ES-I3 (cell line): ENCODE measurements at regions not wholly inside any gene's neighbourhood (a gene's known extent, or its start where the extent isn't known, plus 50 kb on each side); places are given as distances from the start of the nearest gene placed in this dataset.
"Not testable (repeated sequence)": the region's sequence is repeated elsewhere in the genome, so short reads cannot be mapped to it uniquely, and the experiment has no call there.

Experiments used
- H3K36me3 ChIP-seq: 2 replicates; pipeline ENCODE4 v1.6.1; 2013; ENCODE audit warnings: mild to moderate bottlenecking, low read length, control low read depth, moderate library complexity; ENCODE audit not compliant: insufficient read depth
- H3K4me1 ChIP-seq: 2 replicates; pipeline ENCODE4 v1.6.1; 2013; ENCODE audit warnings: mild to moderate bottlenecking, control low read depth, low read length; ENCODE audit not compliant: insufficient read depth
- H3K9ac ChIP-seq: 2 replicates; pipeline ENCODE4 v1.6.1; 2013; ENCODE audit warnings: low read depth, mild to moderate bottlenecking, low read length, moderate library complexity
- H3K9me3 ChIP-seq: 2 replicates; pipeline ENCODE4 v1.6.1; 2013; ENCODE audit warnings: mild to moderate bottlenecking, low read length, moderate library complexity; ENCODE audit not compliant: control insufficient read depth, insufficient read depth

GRCh38 chr6:137292326-137292725 is 73.1 kb upstream of the IFNGR1 start:
- not testable (repeated sequence) for H3K9ac ChIP-seq, H3K36me3 ChIP-seq, H3K9me3 ChIP-seq, H3K4me1 ChIP-seq

GRCh38 chr6:137291441-137291840 is 72.3 kb upstream of the IFNGR1 start:
- Histone ChIP-seq H3K36me3 (no peaks in the 10 kb centered on the region), H3K9ac (no peak overlapping the region), H3K9me3 (no peaks in the 10 kb centered on the region), H3K4me1 (0 out of 2 replicates have a peak, but pooled peaks cover under 1% of the 10 kb centered on the region)

- Histone ChIP-seq H3K4me1 (no peaks in the 10 kb centered on the region), H3K9me3 (no peaks in the 10 kb centered on the region), H3K36me3 (no peaks in the 10 kb centered on the region), H3K9ac (no peak overlapping the region)
Observed at GRCh38 chr6:137290601-137291261, 71.5 kb upstream of the IFNGR1 start.

GRCh38 chr6:137286916-137287315 is 67.7 kb upstream of the IFNGR1 start:
- no peaks in the 10 kb centered on the region for H3K36me3 ChIP-seq
- no peaks in the 10 kb centered on the region for H3K4me1 ChIP-seq

GRCh38 chr6:137286368-137286767 is 67.2 kb upstream of the IFNGR1 start:
- H3K9me3 ChIP-seq: no peaks in the 10 kb centered on the region
- H3K36me3 ChIP-seq: no peaks in the 10 kb centered on the region
- H3K9ac ChIP-seq: no peak overlapping the region
- no peaks in the 10 kb centered on the region for H3K4me1 ChIP-seq

More at GRCh38 chr6:137286916-137287315, 67.7 kb upstream of the IFNGR1 start:
- H3K9me3 ChIP-seq: no peaks in the 10 kb centered on the region
- no peak overlapping the region for H3K9ac ChIP-seq

GRCh38 chr6:137284811-137285110 is 65.6 kb upstream of the IFNGR1 start:
- Histone ChIP-seq H3K4me1 (no peaks in the 10 kb centered on the region), H3K9ac (no peak overlapping the region), H3K36me3 (no peaks in the 10 kb centered on the region), H3K9me3 (no peaks in the 10 kb centered on the region)

- H3K4me1 ChIP-seq: no peaks in the 10 kb centered on the region
- no peaks in the 10 kb centered on the region for H3K9me3 ChIP-seq
- no peak overlapping the region for H3K9ac ChIP-seq
- H3K36me3 ChIP-seq: no peaks in the 10 kb centered on the region
Observed at GRCh38 chr6:137283940-137284810, 65.0 kb upstream of the IFNGR1 start.

GRCh38 chr6:137283080-137283479 is 63.9 kb upstream of the IFNGR1 start:
- H3K9me3 ChIP-seq: no peaks in the 10 kb centered on the region
- H3K4me1 ChIP-seq: no peaks in the 10 kb centered on the region
- H3K36me3 ChIP-seq: no peaks in the 10 kb centered on the region
- H3K9ac ChIP-seq: no peak overlapping the region

GRCh38 chr6:137282254-137282653 is 63.1 kb upstream of the IFNGR1 start:
- no peak overlapping the region for H3K9ac ChIP-seq
- H3K4me1 ChIP-seq: peaks cover 7% of the 10 kb centered on the region
- H3K9me3 ChIP-seq: no peaks in the 10 kb centered on the region
- no peaks in the 10 kb centered on the region for H3K36me3 ChIP-seq

GRCh38 chr6:137279279-137279678 is 60.1 kb upstream of the IFNGR1 start:
- not testable (repeated sequence) for H3K4me1 ChIP-seq, H3K9ac ChIP-seq, H3K36me3 ChIP-seq, H3K9me3 ChIP-seq

GRCh38 chr6:137277971-137278637 is 58.9 kb upstream of the IFNGR1 start:
- H3K4me1 ChIP-seq: peaks cover 7% of the 10 kb centered on the region
- no peak overlapping the region for H3K9ac ChIP-seq
- H3K36me3 ChIP-seq: no peaks in the 10 kb centered on the region
- no peaks in the 10 kb centered on the region for H3K9me3 ChIP-seq

GRCh38 chr6:137272403-137272802 is 53.2 kb upstream of the IFNGR1 start:
- no peaks in the 10 kb centered on the region for H3K36me3 ChIP-seq
- H3K4me1 ChIP-seq: peaks cover 1% of the 10 kb centered on the region; the same call in 1 of the 2 replicates
- no peaks in the 10 kb centered on the region for H3K9me3 ChIP-seq
- H3K9ac ChIP-seq: no peak overlapping the region

GRCh38 chr6:137271245-137272183 is 52.3 kb upstream of the IFNGR1 start:
- Histone ChIP-seq H3K36me3 (no peaks in the 10 kb centered on the region), H3K9ac (no peak overlapping the region), H3K9me3 (no peaks in the 10 kb centered on the region), H3K4me1 (no peaks in the 10 kb centered on the region)

GRCh38 chr6:137269803-137270202 is 50.6 kb upstream of the IFNGR1 start:
- Histone ChIP-seq H3K36me3 (no peaks in the 10 kb centered on the region), H3K4me1 (no peaks in the 10 kb centered on the region), H3K9me3 (no peaks in the 10 kb centered on the region), H3K9ac (no peak overlapping the region)
